ENCODE measurements at regions not wholly inside any gene's neighbourhood (a gene's known extent, or its start where the extent isn't known, plus 50 kb on each side); places are given as distances from the start of the nearest gene placed in this dataset.

- no TSS peak for BruUV-seq (replicated peaks)
- H3K4me3 ChIP-seq (ENCODE audit: low read depth in 2 of 2, low read length in 2 of 2) = no peak overlapping the region
- TF ChIP-seq TCF7L2 (IDR thresholded peaks at IDR 0.05; ENCODE audit: low read depth, low read length) (no peak), REST (IDR thresholded peaks at IDR 0.05; ENCODE audit: insufficient read depth in 1 of 2, low read depth in 2 of 2, low read length in 1 of 2) (no peak), POLR2AphosphoS5 (IDR thresholded peaks at IDR 0.05; ENCODE audit: low read depth, low read length) (no peak), CTCF (IDR thresholded peaks at IDR 0.05) (no peak), SIN3A (IDR thresholded peaks at IDR 0.05; ENCODE audit: borderline replicate concordance, insufficient read depth, low read depth, low read length) (no peak)
- intact Hi-C loops (cut with micrococcal nuclease; ENCODE audit: unreplicated experiment) = no loop called here
- in situ Hi-C loops (cut with HindIII; ENCODE audit: low pct_unique_long_range_greater_than_20kb, low sequenced_read_pairs) = no loop called here
- H3K9me3 ChIP-seq (ENCODE audit: control insufficient read depth, insufficient read depth, low read depth, low read length) = no peaks in the 10 kb centered on the region
- POLR2A ChIA-PET = no interaction called here
- ATAC-seq = no peak
- CTCF ChIA-PET = no interaction called here
- H3K4me1 ChIP-seq (ENCODE audit: control insufficient read depth, insufficient read depth, low read length) = no peaks in the 10 kb centered on the region
- no peak for DNase-seq (ENCODE audit: low read depth, low spot score)
- H3K27ac ChIP-seq (ENCODE audit: low read length) = no peak overlapping the region
- H3K27me3 ChIP-seq (ENCODE audit: control insufficient read depth, insufficient read depth, low read length) = no peaks in the 10 kb centered on the region
- no peaks in the 10 kb centered on the region for H3K36me3 ChIP-seq (ENCODE audit: control insufficient read depth, insufficient read depth, low read length)
Observed at GRCh38 chr4:136484996-136485395, 1047.3 kb downstream of the PCDH18 start.

DNA sequence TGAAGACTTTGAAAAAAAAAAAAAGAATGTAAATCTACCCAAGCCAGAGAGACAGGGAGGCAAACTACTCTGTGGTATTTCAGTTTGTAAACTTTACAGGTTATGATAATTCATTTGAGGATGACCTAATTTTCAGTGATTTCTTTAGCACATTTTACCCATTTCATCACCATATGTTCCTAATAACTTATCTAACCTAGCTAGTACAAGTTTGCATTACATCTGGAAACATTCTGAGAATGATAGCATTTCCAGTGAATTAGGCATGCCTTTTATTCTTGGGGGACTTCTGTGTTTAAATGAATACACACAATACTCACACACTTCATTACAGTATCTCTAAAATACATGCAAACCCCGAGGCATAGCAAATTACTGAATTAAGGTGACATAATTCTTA is 1055.5 kb downstream of the PCDH18 start:
- DNase-seq (ENCODE audit: low read depth, low spot score) (no peak), ATAC-seq (no peak)
- H3K36me3 ChIP-seq (ENCODE audit: control insufficient read depth, insufficient read depth, low read length) = no peaks in the 10 kb centered on the region
- ChIA-PET POLR2A (no interaction called here), CTCF (no interaction called here)
- no peak for TF ChIP-seq REST (IDR thresholded peaks at IDR 0.05; ENCODE audit: insufficient read depth in 1 of 2, low read depth in 2 of 2, low read length in 1 of 2)
- TF ChIP-seq CTCF (IDR thresholded peaks at IDR 0.05) = no peak
- no peak for TF ChIP-seq POLR2AphosphoS5 (IDR thresholded peaks at IDR 0.05; ENCODE audit: low read depth, low read length)
- TF ChIP-seq SIN3A (IDR thresholded peaks at IDR 0.05; ENCODE audit: borderline replicate concordance, insufficient read depth, low read depth, low read length) = no peak
- no peak for TF ChIP-seq TCF7L2 (IDR thresholded peaks at IDR 0.05; ENCODE audit: low read depth, low read length)
- intact Hi-C loops (cut with micrococcal nuclease; ENCODE audit: unreplicated experiment) = no loop called here
- in situ Hi-C loops (cut with HindIII; ENCODE audit: low pct_unique_long_range_greater_than_20kb, low sequenced_read_pairs) = no loop called here
- no peak overlapping the region for H3K27ac ChIP-seq (ENCODE audit: low read length)
- H3K9me3 ChIP-seq (ENCODE audit: control insufficient read depth, insufficient read depth, low read depth, low read length) = no peaks in the 10 kb centered on the region
- no peak overlapping the region for H3K4me3 ChIP-seq (ENCODE audit: low read depth in 2 of 2, low read length in 2 of 2)
- BruUV-seq (replicated peaks) = no TSS peak
- no peaks in the 10 kb centered on the region for H3K4me1 ChIP-seq (ENCODE audit: control insufficient read depth, insufficient read depth, low read length)
- no peaks in the 10 kb centered on the region for H3K27me3 ChIP-seq (ENCODE audit: control insufficient read depth, insufficient read depth, low read length)

All from Panc1 (cell line).